HG03280 (cell line): ENCODE measurements at regions not wholly inside any gene's neighbourhood (a gene's known extent, or its start where the extent isn't known, plus 50 kb on each side); places are given as distances from the start of the nearest gene placed in this dataset.

Experiments
- ATAC-seq: cut with Tn5 transposase; IDR thresholded peaks from one replicate; pipeline ENCODE4 v1.9.1; 2021; ENCODE audit warnings: mild to moderate bottlenecking, moderate library complexity; ENCODE audit not compliant: unreplicated experiment

DNA sequence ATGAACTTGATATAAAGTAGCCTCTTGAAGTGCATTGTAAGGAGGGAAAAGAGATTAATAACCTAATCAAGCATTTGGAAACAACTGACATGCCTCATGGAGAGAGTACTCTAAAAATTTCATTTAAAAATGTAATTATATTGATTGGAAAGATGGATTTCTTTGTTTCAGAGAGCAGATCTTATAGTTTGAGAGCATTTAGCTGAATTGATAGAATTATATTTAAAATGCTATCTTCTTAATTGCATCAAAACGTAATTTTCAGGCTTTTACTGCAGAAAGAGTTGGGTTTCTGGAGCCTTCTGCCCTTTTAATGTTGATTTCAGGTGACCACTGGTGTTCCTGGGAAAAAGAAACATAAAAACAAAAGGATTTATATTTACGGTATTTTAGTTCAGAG, 130.6 kb downstream of the EDN3 start:
- no peak for ATAC-seq

DNA sequence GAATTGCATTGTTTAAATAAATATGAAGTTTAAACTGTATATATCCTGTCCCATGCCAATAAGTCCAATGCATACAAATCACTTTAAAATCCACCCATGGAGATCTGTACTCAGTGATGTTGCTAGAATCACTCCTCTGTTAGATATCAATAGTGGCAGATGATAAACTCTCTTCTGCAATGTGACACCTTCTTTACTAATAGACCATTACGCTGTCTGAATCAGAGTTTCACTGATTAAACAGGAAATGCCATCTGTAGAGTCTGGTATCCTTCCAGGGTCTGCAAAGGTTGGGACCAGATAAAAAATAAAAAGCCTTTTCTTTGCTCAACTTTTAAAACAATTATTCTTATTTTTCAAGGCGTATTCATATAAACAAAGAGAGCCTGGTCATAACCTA, 134.5 kb downstream of the EDN3 start:
- ATAC-seq: no peak

DNA sequence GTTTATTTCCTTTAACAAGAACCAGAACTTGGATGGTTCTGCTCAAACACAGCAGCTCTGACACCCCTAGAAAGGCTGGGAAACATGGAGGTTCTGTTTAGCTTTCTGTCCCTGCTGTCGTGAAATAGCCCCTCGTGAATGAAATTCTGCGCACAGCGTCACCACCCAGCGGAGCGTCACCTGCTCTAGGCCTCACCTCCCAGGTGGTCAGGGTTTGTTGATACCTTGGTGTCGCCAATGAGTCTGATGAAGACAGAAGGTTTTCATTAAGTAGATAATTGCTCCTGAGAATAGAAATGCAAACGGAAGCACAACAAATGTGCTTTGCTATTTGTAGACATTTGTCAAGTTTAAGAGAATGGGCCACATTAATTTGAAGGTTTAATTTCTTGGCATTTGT, 135.1 kb downstream of the EDN3 start:
- no peak for ATAC-seq

DNA sequence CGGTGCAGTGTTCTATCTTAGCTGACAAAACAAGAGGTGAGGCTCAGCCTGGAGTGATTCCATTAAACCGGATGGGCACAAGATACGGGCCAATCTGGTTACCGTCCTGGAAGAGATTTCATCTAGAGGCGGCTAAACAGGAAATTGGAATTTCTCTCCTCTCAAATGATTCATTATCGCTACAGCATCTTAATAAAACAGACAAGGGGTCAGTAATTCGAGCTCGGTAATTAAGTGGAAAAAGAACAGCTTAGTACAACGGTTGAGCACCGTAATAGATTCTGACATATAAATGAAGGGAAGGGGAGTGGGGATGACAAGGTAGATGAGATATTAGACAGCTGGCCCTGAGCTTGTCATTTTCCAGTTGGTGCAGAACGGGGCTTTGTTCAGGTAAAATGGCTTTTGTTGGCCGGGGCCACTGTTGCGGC, 137.2 kb downstream of the EDN3 start:
- ATAC-seq: no peak

DNA sequence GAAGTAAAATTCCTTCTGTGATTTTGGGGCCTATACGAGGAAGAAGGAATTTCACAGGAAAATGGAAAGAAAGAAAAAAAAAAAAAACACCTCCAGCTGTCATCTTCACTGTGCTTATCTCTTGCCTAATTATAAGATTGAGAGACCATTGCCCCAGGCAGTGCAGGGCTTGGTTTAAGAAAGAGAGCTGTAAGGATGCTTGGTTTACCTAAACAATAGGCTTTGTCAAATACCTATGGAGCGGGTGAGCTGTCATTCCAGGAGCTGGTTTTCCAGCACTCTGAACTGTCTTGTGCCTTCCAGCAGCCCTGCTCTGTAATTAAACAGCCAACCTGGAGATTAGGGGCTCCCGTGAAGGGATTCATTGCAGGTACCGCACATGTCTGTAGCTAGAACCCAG, 137.8 kb downstream of the EDN3 start:
- no peak for ATAC-seq

DNA sequence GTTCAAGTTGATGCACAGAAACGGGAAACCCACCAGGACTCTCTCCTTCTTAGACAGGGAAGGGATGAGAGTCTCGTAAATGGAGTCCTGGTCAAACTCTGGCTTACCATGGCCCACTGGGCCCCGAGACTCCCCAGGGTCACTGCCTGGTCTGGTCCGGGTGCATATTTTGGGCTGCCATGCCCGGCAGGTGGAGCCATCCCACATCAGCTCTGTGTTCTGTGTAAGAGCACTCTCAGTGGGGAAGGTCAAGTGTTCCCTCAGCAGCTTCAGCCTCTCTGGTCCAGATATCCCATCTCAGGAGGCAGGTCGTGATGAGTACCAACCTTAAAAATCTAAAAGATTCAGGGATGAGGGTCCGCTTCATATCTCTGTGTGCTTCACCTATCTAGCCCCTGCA, 138.8 kb downstream of the EDN3 start:
- ATAC-seq: no peak

DNA sequence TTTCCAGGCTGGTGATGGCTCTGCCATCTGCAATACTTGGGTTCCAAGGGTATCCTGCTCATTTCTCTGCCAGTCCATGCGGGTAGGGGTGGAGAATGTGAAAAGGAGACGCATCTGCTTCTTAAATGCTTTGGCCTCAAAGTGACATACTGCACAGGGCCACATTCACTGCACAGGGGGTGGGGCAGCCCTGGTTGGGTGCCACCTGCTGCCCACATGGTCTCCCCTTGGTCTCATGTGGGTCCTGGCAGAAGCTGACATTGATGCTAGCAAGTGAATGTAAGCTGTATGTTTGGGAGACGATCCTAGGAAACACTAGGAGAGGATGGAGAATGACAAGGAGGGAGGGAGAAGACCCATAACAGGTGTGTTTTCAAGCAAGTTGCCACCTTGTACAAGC, 140.9 kb downstream of the EDN3 start:
- ATAC-seq: no peak

DNA sequence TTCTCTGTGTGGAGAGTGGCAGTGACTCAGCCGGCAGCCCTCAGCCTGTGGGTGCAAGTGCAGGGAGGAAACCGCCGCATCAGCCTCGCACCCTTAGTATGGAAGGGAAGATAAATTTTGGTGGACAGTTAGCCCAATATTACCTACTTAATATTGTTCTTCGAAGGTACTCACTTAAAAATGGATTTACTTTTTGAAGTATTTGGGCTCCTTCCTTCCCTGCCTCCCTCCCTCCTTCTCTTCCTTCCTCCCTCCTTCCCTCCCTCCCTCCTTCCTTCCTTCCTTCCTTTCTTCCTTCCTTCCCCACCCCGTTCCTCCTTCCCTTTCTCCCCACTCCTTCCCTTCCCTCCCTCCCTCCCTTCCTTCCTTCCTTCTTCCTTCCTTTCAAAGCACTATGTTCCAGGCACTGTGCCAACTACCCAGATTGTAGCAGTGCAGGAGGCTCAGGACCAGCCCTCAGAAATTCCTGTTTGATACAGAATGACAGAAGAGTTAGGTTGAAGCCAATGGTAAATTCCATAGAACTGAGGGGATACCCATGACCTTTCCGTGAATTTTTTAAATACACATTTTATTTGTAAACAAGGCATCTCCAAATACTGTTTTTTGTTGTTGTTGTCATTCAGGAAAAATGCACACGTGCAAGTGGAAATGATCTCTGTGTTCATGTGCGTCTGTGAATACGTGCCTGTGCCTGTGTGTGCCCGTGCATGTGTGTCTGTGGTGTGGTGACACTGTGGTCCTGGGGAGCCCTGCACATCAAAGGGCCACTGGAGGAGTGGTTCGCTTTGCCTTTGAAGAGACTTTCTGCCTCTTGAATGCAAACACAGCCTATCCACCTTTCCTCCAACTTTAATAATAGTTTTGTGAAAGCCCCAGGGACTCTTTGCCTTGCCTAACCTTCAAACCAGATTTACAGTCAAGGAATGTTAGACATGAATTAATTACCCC, 141.7 kb downstream of the EDN3 start:
- no peak for ATAC-seq

DNA sequence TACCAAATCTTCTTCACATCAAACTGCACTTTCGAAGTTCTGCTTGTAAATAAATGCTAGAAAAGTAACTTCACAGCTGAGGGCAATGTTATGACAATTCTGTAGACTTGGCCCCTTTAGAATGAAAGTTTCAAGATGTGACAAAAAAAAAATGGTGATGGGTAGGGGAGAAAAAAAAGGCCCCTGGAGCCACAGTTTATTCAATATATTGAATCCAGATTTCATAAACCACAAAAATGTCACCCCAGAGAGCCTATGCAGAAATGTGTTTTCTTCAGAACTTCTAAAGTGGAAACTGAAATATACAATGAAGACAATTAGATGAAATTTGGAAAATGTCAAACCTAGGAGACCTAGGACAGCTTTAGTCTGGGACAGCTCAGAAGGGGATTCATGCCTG, 143.1 kb downstream of the EDN3 start:
- no peak for ATAC-seq

DNA sequence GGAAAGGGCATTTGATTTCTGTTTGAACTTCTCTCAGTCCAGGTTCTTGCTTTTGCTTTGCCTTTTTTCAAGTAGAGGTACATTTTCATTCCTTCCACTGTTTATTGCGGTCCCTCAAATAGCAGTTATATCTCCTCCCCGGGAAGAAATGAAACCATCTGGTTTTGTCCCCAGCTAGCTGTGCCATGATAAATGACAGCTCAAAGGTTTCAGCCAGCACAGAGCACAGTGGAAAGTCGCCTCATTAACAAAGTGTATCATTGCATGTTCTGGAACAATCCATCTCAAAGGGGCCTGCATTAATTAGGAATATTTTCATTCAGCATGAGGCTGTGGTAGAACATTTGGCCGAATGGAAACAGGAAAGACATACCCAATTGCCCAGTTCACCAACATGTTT, 146.0 kb downstream of the EDN3 start:
- no peak for ATAC-seq

DNA sequence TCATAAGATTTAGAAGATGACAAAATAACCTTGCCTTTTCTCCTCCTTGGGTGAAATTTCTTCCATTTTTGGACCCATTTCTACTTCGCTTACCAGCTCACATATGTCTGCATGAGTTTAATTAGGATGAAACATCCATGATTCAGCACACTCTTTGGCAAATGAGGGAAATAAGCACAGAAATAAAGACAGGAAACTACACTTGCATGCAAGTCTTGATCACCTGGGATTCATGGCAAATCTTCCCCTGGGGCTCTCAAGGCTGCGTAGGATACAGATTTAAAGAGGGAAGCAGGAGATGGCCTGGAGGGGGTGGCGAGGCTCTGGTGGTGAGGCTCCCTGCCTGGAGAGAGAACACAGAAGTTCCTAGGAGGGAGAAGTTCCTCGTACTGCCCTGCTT, 147.8 kb downstream of the EDN3 start:
- ATAC-seq: no peak

DNA sequence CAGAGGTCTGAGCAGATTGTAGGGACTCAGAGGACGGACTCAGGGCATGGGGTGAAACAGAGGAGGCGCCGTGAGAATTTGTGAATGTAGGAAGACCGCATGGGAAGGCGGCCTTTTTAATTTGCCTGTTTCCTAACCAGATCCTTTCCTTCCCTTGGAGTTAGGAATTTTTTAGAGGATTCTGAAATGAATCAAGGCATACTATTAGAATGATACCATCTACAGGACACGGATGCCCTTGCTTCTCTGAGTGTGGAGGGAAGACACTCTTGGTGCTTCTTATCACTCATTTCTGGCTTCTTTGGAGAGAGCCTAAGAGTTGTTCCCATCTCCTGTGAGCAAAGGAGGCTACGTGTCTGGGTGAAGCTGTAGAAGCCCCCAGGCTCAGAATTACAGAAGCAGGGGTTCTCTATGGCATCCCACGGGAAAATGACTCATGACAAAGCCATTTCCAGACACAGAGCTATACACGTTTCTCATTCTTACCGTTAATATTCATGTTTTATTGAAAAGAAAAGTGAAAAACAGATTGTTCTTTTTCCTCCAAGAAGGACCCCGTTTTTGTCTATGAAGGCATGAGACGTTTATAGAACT, 148.5 kb downstream of the EDN3 start:
- no peak for ATAC-seq

DNA sequence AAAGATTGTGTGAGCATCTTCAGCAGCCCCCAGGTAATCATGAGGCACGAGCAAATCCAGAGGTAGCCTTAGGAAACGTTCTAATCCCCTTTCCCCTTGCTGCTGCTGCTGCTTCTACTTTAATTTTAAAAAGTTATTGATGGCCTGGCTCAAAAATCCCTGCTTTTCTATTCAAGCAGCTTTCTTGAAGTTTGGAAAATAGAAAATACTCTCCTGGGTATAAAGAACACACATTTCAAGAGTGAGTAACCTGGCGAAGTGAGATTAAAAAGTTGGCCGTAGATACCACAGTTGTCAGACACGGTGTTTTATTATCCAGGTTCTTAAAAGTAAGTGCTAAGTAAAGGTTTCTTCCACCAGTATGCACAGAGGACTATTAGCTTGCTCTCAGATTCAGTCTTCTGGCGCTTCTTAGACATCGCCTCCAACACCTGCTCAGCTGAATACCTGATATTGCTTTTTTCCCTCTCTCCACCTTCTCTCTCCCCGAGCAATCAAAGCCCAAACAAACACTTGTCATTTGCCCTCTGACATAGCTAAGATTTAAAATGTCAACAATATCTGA, 150.7 kb downstream of the EDN3 start:
- ATAC-seq: no peak

DNA sequence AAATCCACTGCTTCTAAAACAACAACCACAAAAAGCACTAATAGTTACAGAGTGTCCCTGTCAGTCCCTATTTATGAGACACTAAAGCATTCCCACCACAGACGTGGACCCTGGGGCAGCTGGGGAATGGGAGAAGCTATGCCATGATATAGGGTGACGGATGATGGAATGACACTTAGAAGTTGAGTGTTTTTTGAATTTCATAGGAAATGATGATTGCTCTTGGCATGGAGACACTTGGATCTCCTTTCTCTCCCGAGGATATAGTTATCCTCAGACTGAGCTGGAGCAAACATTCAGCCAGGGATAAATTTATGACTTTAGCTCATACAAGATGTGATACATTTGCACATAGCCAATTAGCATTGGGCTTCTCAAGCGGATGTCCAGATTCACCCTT, 151.2 kb downstream of the EDN3 start:
- ATAC-seq: no peak

DNA sequence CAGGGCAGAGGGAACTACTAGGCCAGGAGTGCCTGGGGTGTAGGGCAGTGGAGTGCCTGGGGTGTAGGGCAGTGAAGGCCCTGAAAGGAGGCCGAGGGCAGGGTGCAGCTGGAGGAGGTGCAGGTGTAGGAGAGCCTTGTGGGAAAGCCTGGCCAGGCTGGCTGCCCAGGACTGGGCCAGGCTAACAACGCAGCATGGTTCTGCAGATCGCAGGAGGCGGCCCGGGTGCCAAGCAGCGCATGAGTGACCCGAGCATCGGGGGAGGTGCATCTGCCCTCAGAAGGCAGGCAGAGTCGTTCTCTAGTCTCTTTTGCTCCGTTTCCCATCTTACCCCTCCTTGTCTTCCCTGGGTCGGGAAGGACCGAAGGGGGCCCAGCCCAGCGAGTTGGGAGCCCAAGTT, 151.5 kb upstream of the PHACTR3 start:
- no peak for ATAC-seq

DNA sequence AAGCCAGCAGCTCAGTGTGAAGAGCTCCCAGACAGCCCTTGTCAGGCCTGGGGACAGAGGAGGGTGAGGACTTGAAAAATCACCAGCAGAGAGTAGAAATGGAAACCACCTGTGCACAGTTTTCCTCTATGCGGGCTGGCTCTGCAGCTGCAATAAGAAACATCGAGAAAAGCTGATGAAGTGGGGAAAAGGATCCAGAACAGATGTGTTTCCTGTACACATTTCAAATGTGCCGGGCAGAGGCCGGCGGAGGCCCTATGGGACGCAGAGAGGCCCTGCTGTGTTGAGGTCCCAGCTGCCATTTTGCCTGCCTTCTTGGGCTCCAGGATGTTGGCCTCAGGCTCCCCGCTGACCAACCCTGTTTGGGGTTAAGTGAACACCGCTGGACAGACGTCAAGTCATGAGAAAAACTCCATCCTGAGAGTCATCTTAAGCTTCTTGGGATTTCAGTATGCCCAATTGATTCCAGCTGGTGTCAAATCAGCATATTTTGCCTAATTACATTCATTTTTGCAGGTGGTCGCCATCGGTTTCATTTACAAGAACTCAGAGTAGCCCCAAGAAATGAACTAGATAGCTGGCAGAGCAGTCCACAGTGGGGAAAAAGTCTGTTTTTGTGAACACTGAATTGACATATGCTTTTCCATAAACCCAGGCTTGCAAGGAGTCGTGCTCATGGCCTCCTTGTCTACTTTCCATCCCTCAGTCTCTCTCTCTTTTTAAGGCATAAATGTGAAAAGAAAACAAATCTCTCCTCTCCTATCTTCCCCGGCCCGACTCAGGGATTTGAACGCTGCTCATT, 150.4 kb upstream of the PHACTR3 start:
- no peak for ATAC-seq

DNA sequence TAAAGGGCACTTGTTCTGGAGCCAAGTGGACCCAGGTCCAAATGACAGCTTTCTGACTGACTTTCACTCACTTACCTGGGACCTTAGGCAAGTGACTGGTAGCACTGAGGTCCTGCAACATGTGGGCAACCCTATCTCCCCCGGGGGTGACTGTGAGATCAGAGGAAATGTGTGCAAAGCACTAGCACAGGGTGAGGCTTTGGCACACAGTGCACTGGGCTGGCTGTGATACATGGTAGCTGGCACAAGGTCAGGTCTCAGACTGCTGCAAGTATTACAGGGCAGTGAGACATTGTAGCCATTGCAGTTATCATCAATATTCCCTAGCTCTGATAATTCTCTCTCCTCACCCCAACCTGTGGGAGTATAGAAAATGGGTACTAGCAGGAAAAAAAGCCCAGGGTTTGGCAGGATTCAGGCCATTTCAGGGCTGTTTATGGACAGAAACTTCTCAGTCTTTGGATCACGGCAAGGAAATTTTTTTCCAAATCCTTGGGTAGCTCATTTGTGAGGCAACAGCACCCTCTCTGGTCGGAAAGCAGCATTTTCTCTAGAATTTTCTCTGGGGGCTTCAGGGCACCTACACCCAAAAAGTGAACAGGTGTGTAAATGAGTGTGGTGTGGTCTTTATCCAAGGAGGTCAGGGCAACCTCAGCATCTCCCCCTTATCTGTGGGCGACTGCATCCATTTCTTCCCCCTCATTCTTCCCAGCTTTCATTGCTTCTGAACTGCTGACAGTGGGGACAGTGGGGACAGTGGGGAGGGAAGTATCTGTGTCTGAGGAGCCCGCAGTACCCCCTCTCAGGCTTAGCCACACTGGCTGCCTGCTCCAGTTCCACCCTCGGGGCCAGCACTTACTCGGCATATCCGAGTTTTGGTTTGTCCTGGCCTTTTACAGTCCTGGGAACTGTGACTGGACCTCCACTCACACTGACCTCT, 148.7 kb upstream of the PHACTR3 start:
- ATAC-seq: no peak

DNA sequence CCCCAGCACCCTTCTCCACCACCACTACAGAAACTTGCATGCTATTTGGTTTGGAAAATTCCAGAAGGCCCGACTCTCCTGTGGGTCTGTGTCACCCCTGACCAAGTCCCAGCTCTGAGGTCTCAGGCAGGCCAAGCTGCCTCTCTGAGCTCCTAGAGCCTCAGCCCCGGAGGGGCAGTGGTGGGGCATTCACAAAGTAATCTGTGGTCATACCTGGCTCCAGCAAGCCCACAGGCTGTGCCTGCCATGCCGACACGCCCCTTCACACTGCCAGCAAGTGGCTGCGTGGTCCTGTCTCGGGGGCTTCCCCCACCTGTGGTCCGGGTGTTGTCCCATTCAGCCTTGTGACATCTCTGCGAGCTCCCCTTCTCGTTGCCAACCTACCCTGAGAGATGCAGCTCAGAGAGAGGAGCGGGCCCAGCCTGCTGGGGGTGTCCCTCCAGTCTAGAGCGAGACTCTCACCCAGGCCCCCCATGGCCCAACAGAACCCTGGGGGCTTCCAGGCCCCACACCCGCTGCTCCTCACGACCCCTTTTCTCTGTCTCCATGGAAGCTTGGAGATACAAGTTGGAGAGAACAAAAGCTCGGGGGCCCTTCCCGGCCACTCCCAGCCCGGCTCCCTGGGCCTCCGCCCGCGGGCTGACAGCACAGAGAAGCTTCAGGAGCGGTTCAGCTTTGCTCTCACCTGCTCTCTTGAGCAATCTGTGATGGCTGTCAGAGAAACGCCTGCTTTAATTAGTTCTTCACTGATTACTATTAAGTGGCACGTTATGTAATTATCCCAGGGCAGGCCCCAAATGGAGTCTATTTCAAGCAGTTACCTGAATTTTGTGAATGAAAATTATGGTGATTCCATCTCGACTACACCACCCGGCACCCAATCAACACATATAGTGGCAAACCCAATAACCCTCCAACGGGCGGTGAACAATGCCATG, 147.7 kb upstream of the PHACTR3 start:
- ATAC-seq: no peak

DNA sequence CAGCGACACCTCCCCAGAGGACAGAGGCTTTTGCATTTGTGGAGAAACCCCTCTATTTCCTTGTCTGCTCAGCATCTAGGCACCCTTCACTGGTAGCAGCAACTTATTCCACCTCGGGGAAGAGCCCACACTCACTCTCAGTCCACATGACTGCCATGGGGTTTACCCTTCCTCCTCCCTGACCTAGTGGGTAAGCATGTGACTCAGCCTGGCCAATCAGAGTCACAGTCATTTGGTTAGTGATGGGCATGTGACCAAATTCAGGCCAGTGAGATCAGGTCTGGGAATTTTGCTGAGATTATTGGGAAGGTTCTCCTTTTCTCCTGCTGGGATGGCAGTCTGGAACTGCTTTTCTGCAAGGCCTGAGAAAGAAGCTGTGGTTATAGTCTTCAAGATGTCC, 145.7 kb upstream of the PHACTR3 start:
- ATAC-seq: no peak
